H1 (cell line): ENCODE measurements at regions not wholly inside any gene's neighbourhood (a gene's known extent, or its start where the extent isn't known, plus 50 kb on each side); places are given as distances from the start of the nearest gene placed in this dataset.

Source experiments
- CTCF ChIA-PET: fragments of 300-600 bp; sonication (Branson Sonifier 250); formaldehyde crosslinking; loops from one replicate; lab custom pipeline; 2021; ENCODE audit not compliant: partially characterized antibody; lab: Charles Lee
- POLR2A ChIA-PET: fragments of 300-600 bp; sonication (Branson Sonifier 250); formaldehyde crosslinking; loops from one replicate; lab custom pipeline; 2021; ENCODE audit warnings: inconsistent platforms; ENCODE audit not compliant: partially characterized antibody; lab: Charles Lee
- DNase-seq, 2 experiments: peaks; one replicate each; pipeline versions ENCODE4 v3.0.0 to v3.0.0-alpha.2; 2010 to 2022; ENCODE audit warnings: low spot score in 2 of 2, low read depth in 1 of 2, mixed read lengths in 1 of 2
- FAIRE-seq: peaks from 2 replicates; lab custom pipeline; 2011; peaks lifted over from hg19 to GRCh38; lab: Jason Lieb, UNC
- H2AFZ ChIP-seq: 2 replicates; pipeline ENCODE4 v1.8.1; 2012; ENCODE audit warnings: low read length, inconsistent platforms
- H2AK5ac ChIP-seq: 2 replicates; pipeline ENCODE4 v1.6.1; 2013; ENCODE audit warnings: low read depth, low read length
- H2BK120ac ChIP-seq: replicated peaks from 2 replicates; pipeline ENCODE3; 2013; ENCODE audit warnings: low read depth, low read length, inconsistent platforms
- H2BK12ac ChIP-seq: 2 replicates; pipeline ENCODE4 v1.6.1; 2013; ENCODE audit warnings: low read depth, low read length
- H2BK15ac ChIP-seq: 2 replicates; pipeline ENCODE4 v1.6.1; 2013; ENCODE audit warnings: low read length
- H2BK20ac ChIP-seq: 2 replicates; pipeline ENCODE4 v1.6.1; 2013; ENCODE audit warnings: low read length
- H2BK5ac ChIP-seq: 2 replicates; pipeline ENCODE4 v1.6.1; 2013; ENCODE audit warnings: low read depth, low read length
- H3K14ac ChIP-seq: 2 replicates; pipeline ENCODE4 v1.6.1; 2013; ENCODE audit warnings: inconsistent platforms; ENCODE audit not compliant: insufficient read length
- H3K18ac ChIP-seq: 2 replicates; pipeline ENCODE4 v1.6.1; 2013; ENCODE audit warnings: low read length; ENCODE audit errors: extremely low read depth
- H3K23ac ChIP-seq: 2 replicates; pipeline ENCODE4 v1.6.1; 2013; ENCODE audit warnings: inconsistent platforms; ENCODE audit not compliant: insufficient read length
- H3K23me2 ChIP-seq: 2 replicates; pipeline ENCODE4 v1.6.1; 2013; ENCODE audit warnings: low read depth, low read length
- H3K27ac ChIP-seq: 2 replicates; pipeline ENCODE4 v1.6.1; 2011; ENCODE audit warnings: low read depth, low read length, inconsistent platforms
- H3K27me3 ChIP-seq, 4 experiments: replicated peaks in 1 of 4; 1 replicate in 1 of 4; 2 replicates in 3 of 4; pipeline versions ENCODE4 v1.6.1 to v1.8.1; 2011 to 2013; ENCODE audit warnings: low read length in 3 of 4, mild to moderate bottlenecking in 3 of 4, inconsistent platforms in 2 of 4, mixed read lengths in 2 of 4, moderate library complexity in 1 of 4; ENCODE audit not compliant: control insufficient read depth in 3 of 4, insufficient read depth in 3 of 4; ENCODE audit errors: extremely low read depth in 1 of 4
- H3K36me3 ChIP-seq, 4 experiments: 2 replicates each; pipeline versions ENCODE4 v1.6.1 to v1.8.1; 2011 to 2013; ENCODE audit warnings: mild to moderate bottlenecking in 4 of 4, low read length in 3 of 4, moderate library complexity in 2 of 4, control low read depth in 1 of 4, inconsistent platforms in 1 of 4; ENCODE audit not compliant: insufficient read depth in 4 of 4, control insufficient read depth in 2 of 4
- H3K4ac ChIP-seq: replicated peaks from 2 replicates; pipeline ENCODE3; 2013; ENCODE audit warnings: low read length, low read depth, mixed read lengths, inconsistent platforms; ENCODE audit not compliant: insufficient read length
- H3K4me1 ChIP-seq, 4 experiments: replicated peaks in 1 of 4; 1 replicate in 1 of 4; 2 replicates in 3 of 4; pipeline versions ENCODE4 v1.6.1 to v1.8.1; 2011 to 2013; ENCODE audit warnings: low read length in 3 of 4, inconsistent platforms in 2 of 4, mixed read lengths in 1 of 4; ENCODE audit not compliant: insufficient read depth in 4 of 4, control insufficient read depth in 3 of 4
- H3K4me2 ChIP-seq, 2 experiments: 2 replicates each; pipeline versions ENCODE4 v1.6.1 to v1.8.1; 2011 to 2013; ENCODE audit warnings: low read depth in 2 of 2, low read length in 2 of 2, control low read depth in 1 of 2, inconsistent platforms in 1 of 2, mild to moderate bottlenecking in 1 of 2; ENCODE audit not compliant: insufficient read depth in 1 of 2
- H3K4me3 ChIP-seq, 4 experiments: fragments of 200-600, 300-600 bp in 1 of 4; sonication (generic), shearing (Covaris generic), sonication (Bioruptor Twin) in 1 of 4; 2 replicates each; pipeline versions ENCODE4 v1.5.1 to v1.8.1; 2011 to 2016; ENCODE audit warnings: low read length in 4 of 4, low read depth in 3 of 4, control low read depth in 2 of 4, inconsistent platforms in 2 of 4, mild to moderate bottlenecking in 2 of 4, mixed read lengths in 1 of 4, moderate library complexity in 1 of 4; ENCODE audit not compliant: insufficient read depth in 2 of 4; ENCODE audit errors: extremely low read depth in 1 of 4
- H3K56ac ChIP-seq: replicated peaks from 2 replicates; pipeline ENCODE3; 2013; ENCODE audit warnings: low read depth, mild to moderate bottlenecking, mixed read lengths, low read length, inconsistent platforms; ENCODE audit not compliant: insufficient read length
- H3K79me1 ChIP-seq: 2 replicates; pipeline ENCODE4 v1.6.1; 2013; ENCODE audit warnings: low read depth, low read length, control low read depth
- H3K79me2 ChIP-seq, 2 experiments: 2 replicates each; pipeline versions ENCODE4 v1.6.1 to v1.8.1; 2012 to 2013; ENCODE audit warnings: low read length in 2 of 2, mild to moderate bottlenecking in 2 of 2, inconsistent platforms in 1 of 2; ENCODE audit not compliant: insufficient read depth in 2 of 2, control insufficient read depth in 1 of 2
- H3K9ac ChIP-seq, 4 experiments: replicated peaks in 1 of 4; 1 replicate in 1 of 4; 2 replicates in 3 of 4; pipeline versions ENCODE4 v1.6.1 to v1.8.1; 2011 to 2013; ENCODE audit warnings: low read depth in 3 of 4, low read length in 3 of 4, control low read depth in 2 of 4, mild to moderate bottlenecking in 2 of 4, moderate library complexity in 2 of 4, inconsistent platforms in 1 of 4; ENCODE audit errors: extremely low read depth in 1 of 4
- H3K9me3 ChIP-seq, 2 experiments: 2 replicates each; pipeline versions ENCODE4 v1.6.1 to v1.8.1; 2012 to 2013; ENCODE audit warnings: mild to moderate bottlenecking in 2 of 2, moderate library complexity in 2 of 2, control low read depth in 1 of 2, inconsistent platforms in 1 of 2, low read depth in 1 of 2, low read length in 1 of 2, mixed read lengths in 1 of 2; ENCODE audit not compliant: insufficient read depth in 2 of 2
- H4K20me1 ChIP-seq, 2 experiments: replicated peaks in 1 of 2; 2 replicates each; pipeline versions ENCODE3 to v1.8.1; 2011 to 2013; ENCODE audit warnings: inconsistent platforms in 2 of 2, low read length in 2 of 2, mild to moderate bottlenecking in 1 of 2; ENCODE audit not compliant: insufficient read depth in 2 of 2, control insufficient read depth in 1 of 2
- H4K5ac ChIP-seq: 2 replicates; pipeline ENCODE4 v1.6.1; 2013; ENCODE audit warnings: low read length, low read depth, mixed read lengths, inconsistent platforms; ENCODE audit not compliant: insufficient read length
- H4K8ac ChIP-seq: 2 replicates; pipeline ENCODE4 v1.8.0; 2013; ENCODE audit warnings: mild to moderate bottlenecking, moderate library complexity, low read length, inconsistent platforms; ENCODE audit not compliant: insufficient read depth; ENCODE audit errors: extremely low read depth
- H4K91ac ChIP-seq: replicated peaks from 2 replicates; pipeline ENCODE3; 2013; ENCODE audit warnings: low read length, mixed read lengths, inconsistent platforms; ENCODE audit not compliant: insufficient read length
- BCL11A ChIP-seq, 2 experiments: IDR thresholded peaks; one replicate each; pipeline ENCODE4 v1.6.1; 2011; ENCODE audit warnings: low read depth in 2 of 2, low read length in 2 of 2, mild to moderate bottlenecking in 2 of 2
- CEBPB ChIP-seq: IDR thresholded peaks from 2 replicates; pipeline ENCODE4 v1.6.1; 2012; ENCODE audit warnings: low read depth, low read length
- CREB1 ChIP-seq: IDR thresholded peaks from 2 replicates; pipeline ENCODE4 v1.6.1; 2012; ENCODE audit warnings: inconsistent platforms
- CTBP2 ChIP-seq: IDR thresholded peaks from 2 replicates; pipeline ENCODE4 v1.7.0; 2011; ENCODE audit warnings: borderline replicate concordance, mild to moderate bottlenecking, moderate library complexity, mixed read lengths, low read length; ENCODE audit not compliant: insufficient read depth, insufficient read length
- EGR1 ChIP-seq: IDR thresholded peaks from 2 replicates; pipeline ENCODE4 v1.6.1; 2011; ENCODE audit warnings: low read depth, low read length, borderline replicate concordance
- KDM1A ChIP-seq: fragments of 200-600, 300-600 bp; sonication (generic); IDR thresholded peaks from 2 replicates; pipeline ENCODE4 v1.7.1; 2016; ENCODE audit warnings: mild to moderate bottlenecking, low read length, borderline replicate concordance
- KDM5A ChIP-seq: fragments of 200-600 bp; IDR thresholded peaks from 2 replicates; pipeline ENCODE4 v1.7.1; 2012; ENCODE audit warnings: mild to moderate bottlenecking, low read length, inconsistent platforms, mixed read lengths
- MAFK ChIP-seq: IDR thresholded peaks from 2 replicates; pipeline ENCODE4 v1.6.1; 2012; ENCODE audit warnings: low read depth, mild to moderate bottlenecking, improper control_type of control experiment, low read length
- NRF1 ChIP-seq: IDR thresholded peaks from 2 replicates; pipeline ENCODE4 v1.6.1; 2011; ENCODE audit warnings: mild to moderate bottlenecking, low read depth, low read length, improper control_type of control experiment
- POU5F1 ChIP-seq: IDR thresholded peaks from 2 replicates; pipeline ENCODE4 v1.6.1; 2011; ENCODE audit warnings: low read depth, mild to moderate bottlenecking, low read length, moderate library complexity
- RBBP5 ChIP-seq: IDR thresholded peaks from 2 replicates; pipeline ENCODE4 v1.7.1; 2012; ENCODE audit warnings: low read depth, mild to moderate bottlenecking, inconsistent platforms, low read length, moderate library complexity, borderline replicate concordance
- SAP30 ChIP-seq: fragments of 300-600 bp; sonication (generic); IDR thresholded peaks from 2 replicates; pipeline ENCODE4 v1.7.1; 2012; ENCODE audit warnings: low read length, moderate library complexity, mild to moderate bottlenecking, inconsistent platforms; ENCODE audit not compliant: insufficient read depth, insufficient replicate concordance
- SRF ChIP-seq: IDR thresholded peaks from 2 replicates; pipeline ENCODE4 v1.6.1; 2011; ENCODE audit warnings: mild to moderate bottlenecking, low read depth, low read length, moderate library complexity
- TAF1 ChIP-seq: IDR thresholded peaks from 2 replicates; pipeline ENCODE4 v1.6.1; 2011; ENCODE audit warnings: mild to moderate bottlenecking, low read depth, low read length
- USF2 ChIP-seq: IDR thresholded peaks from 2 replicates; pipeline ENCODE4 v1.6.1; 2011; ENCODE audit warnings: low read length, improper control_type of control experiment
- WGBS, 2 experiments: shearing (Covaris generic) in 1 of 2; methylation state at CpG; one replicate each; pipeline versions ENCODE4 v1.1.6 to v1.1.7; 2013 to 2015; ENCODE audit warnings: low lambda C conversion rate in 2 of 2, mixed read lengths in 2 of 2, inconsistent platforms in 1 of 2, low coverage in 1 of 2, missing lambda C conversion rate in 1 of 2; ENCODE audit not compliant: insufficient replicate concordance in 2 of 2, insufficient coverage in 1 of 2, insufficient read length in 1 of 2; ENCODE audit errors: extremely low coverage in 1 of 2, missing lambda C conversion rate in 1 of 2; 5-methylcytosine and 5-hydroxymethylcytosine counted together

DNA sequence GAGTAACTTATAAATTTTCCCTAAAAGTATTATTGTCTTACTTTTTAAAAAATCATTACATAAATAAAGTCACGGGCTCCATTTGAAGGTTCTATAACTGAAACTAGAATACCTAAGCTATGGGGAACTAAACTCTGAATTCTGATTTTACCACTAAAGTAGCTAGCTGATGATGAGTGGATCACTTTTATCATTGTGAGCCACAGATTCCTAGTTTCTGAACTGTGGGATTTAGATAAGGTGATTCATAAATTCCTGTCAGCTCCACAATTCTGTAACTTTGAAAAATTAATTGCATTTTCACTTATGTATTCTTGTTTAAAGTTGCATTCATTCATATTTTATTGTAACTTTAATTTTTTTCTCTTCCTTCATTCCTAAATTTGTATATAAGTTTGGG, 540.9 kb downstream of the GBA3 start:
- Histone ChIP-seq H4K5ac (no peak overlapping the region), H3K23ac (no peak overlapping the region), H3K18ac (no peak overlapping the region), H3K79me2 (no peaks in the 10 kb centered on the region), H2BK12ac (no peak overlapping the region), H3K4me1 (peaks cover 0 to 16% (median 6%) of the 10 kb centered on the region in 4 experiments; a peak in 5 of 7 replicates), H2BK120ac (no peak overlapping the region), H2BK20ac (no peak overlapping the region), H3K79me1 (no peaks in the 10 kb centered on the region), H4K91ac (no peak overlapping the region), H2AK5ac (no peak overlapping the region), H3K27ac (no peak overlapping the region), H2AFZ (no peak overlapping the region), H3K36me3 (no peaks in the 10 kb centered on the region), H2BK15ac (no peak overlapping the region), H3K27me3 (no peaks in the 10 kb centered on the region), H3K9me3 (no peaks in the 10 kb centered on the region), H4K8ac (no peak overlapping the region), H3K23me2 (no peaks in the 10 kb centered on the region), H3K9ac (no peak overlapping the region), H4K20me1 (no peaks in the 10 kb centered on the region), H3K4me2 (no peak overlapping the region), H3K14ac (no peak overlapping the region), H2BK5ac (no peak overlapping the region), H3K4me3 (no peak overlapping the region), H3K4ac (no peak overlapping the region), H3K56ac (no peak overlapping the region)
- no peak for DNase-seq
- ChIA-PET POLR2A (no interaction called here), CTCF (interaction anchor here (1.3 kb wide), 2 partner anchors 13 to 15 kb away, joined by 3 read pairs; no protein-coding TSS in a partner anchor)
- no peak for FAIRE-seq
- WGBS, 2 experiments: 85% methylated on average over 1 of the region's 1 CpG; no CpG with 5 or more reads in 1 of the 2 experiments
- no peak for TF ChIP-seq SRF
- no peak for TF ChIP-seq EGR1
- no peak for TF ChIP-seq NRF1
- TF ChIP-seq TAF1: no peak
- TF ChIP-seq CTBP2: no peak
- TF ChIP-seq SAP30: no peak
- no peak for TF ChIP-seq KDM1A
- no peak for TF ChIP-seq CREB1
- TF ChIP-seq RBBP5: no peak
- no peak for TF ChIP-seq USF2
- no peak for TF ChIP-seq BCL11A (IDR thresholded peaks at IDR 0.05; ENCODE audit: low read depth in 2 of 2, low read length in 2 of 2)
- TF ChIP-seq CEBPB: no peak
- TF ChIP-seq MAFK: no peak
- no peak for TF ChIP-seq KDM5A
- TF ChIP-seq POU5F1: no peak
